B cell (primary cell): ENCODE measurements at regions not wholly inside any gene's neighbourhood (a gene's known extent, or its start where the extent isn't known, plus 50 kb on each side); places are given as distances from the start of the nearest gene placed in this dataset.
A peak's percentile ranks its signal among the peaks of the same experiment; 100 is the strongest.

Experiments
- ATAC-seq: fragments of 200-7000 bp; cut with Tn5 transposase; one replicate; pipeline ENCODE4 v1.10.0; 2021; ENCODE audit warnings: low read depth, mild to moderate bottlenecking, moderate number of reproducible peaks, moderate library complexity
- CTCF ChIA-PET: fragments of 350-600 bp; sonication (Branson Sonifier 250); formaldehyde crosslinking; loops from one replicate; lab custom pipeline; 2021; ENCODE audit warnings: antibody characterized with exemption, inconsistent platforms; lab: Charles Lee
- POLR2A ChIA-PET: fragments of 350-600 bp; sonication (Branson Sonifier 250); formaldehyde crosslinking; loops from one replicate; lab custom pipeline; 2021; ENCODE audit warnings: antibody characterized with exemption; lab: Charles Lee
- DNase-seq: peaks from one replicate; pipeline ENCODE4 v3.0.0; 2013
- H2AFZ ChIP-seq: 2 replicates; pipeline ENCODE4 v1.6.1; 2012; ENCODE audit warnings: mild to moderate bottlenecking, low read depth, low read length; ENCODE audit not compliant: insufficient read depth, poor library complexity, severe bottlenecking
- H3K27ac ChIP-seq, 2 donors: 1 replicate in 1 of 2; 2 replicates in 1 of 2; pipeline ENCODE4 v1.5.1; 2012 to 2013; ENCODE audit warnings: low read length in 2 of 2, mild to moderate bottlenecking in 2 of 2, moderate library complexity in 1 of 2
- H3K27me3 ChIP-seq, 4 experiments: fragments of 200-600 bp in 1 of 4; sonication (generic) in 1 of 4; replicated peaks in 1 of 4; 1 replicate in 2 of 4; 2 replicates in 2 of 4; pipeline versions ENCODE4 v1.6.1 to v1.7.0; 2013 to 2016; ENCODE audit warnings: low read length in 3 of 4, mild to moderate bottlenecking in 2 of 4, mixed read lengths in 1 of 4, moderate library complexity in 1 of 4; ENCODE audit not compliant: insufficient read depth in 4 of 4, control insufficient read depth in 3 of 4; ENCODE audit errors: control extremely low read depth in 1 of 4
- H3K36me3 ChIP-seq, 2 experiments: replicated peaks in 1 of 2; 1 replicate in 1 of 2; 2 replicates in 1 of 2; pipeline versions ENCODE4 v1.6.1 to v1.7.1; 2013; ENCODE audit warnings: low read length in 1 of 2; ENCODE audit not compliant: insufficient read depth in 2 of 2, control insufficient read depth in 1 of 2; ENCODE audit errors: control extremely low read depth in 1 of 2, extremely low read depth in 1 of 2
- H3K4me1 ChIP-seq, 2 donors: fragments of 200-600 bp in 1 of 2; sonication (generic) in 1 of 2; 1 replicate in 1 of 2; 2 replicates in 1 of 2; pipeline versions ENCODE4 v1.5.1 to v1.6.1; 2013 to 2017; ENCODE audit warnings: low read length in 2 of 2; ENCODE audit not compliant: control insufficient read depth in 2 of 2, insufficient read depth in 2 of 2
- H3K4me2 ChIP-seq: replicated peaks from 2 replicates; pipeline ENCODE3; 2012; ENCODE audit warnings: mild to moderate bottlenecking, low read depth, low read length; ENCODE audit not compliant: poor library complexity, severe bottlenecking
- H3K4me3 ChIP-seq, 5 experiments: fragments of 200-600 bp in 1 of 5; sonication (generic) in 1 of 5; 1 replicate in 3 of 5; 2 replicates in 2 of 5; pipeline versions ENCODE4 v1.5.1 to v1.7.0; 2011 to 2016; ENCODE audit warnings: low read length in 4 of 5, mild to moderate bottlenecking in 4 of 5, low read depth in 2 of 5, control low read depth in 1 of 5, moderate library complexity in 1 of 5; ENCODE audit not compliant: insufficient read depth in 1 of 5; ENCODE audit errors: control extremely low read depth in 1 of 5, extremely low read depth in 1 of 5
- H3K79me2 ChIP-seq: fragments of 200-600 bp; sonication (generic); one replicate; pipeline ENCODE4 v1.6.0; 2016; ENCODE audit warnings: low read length; ENCODE audit not compliant: control insufficient read depth, insufficient read depth
- H3K9ac ChIP-seq: fragments of 200-600 bp; sonication (generic); 2 replicates; pipeline ENCODE4 v1.6.1; 2017; ENCODE audit warnings: mild to moderate bottlenecking, low read length, moderate library complexity
- H3K9me3 ChIP-seq, 3 donors: one replicate each; pipeline versions ENCODE4 v1.6.1 to v1.7.1; 2013; ENCODE audit warnings: low read length in 2 of 3; ENCODE audit not compliant: control insufficient read depth in 2 of 3, insufficient read depth in 1 of 3; ENCODE audit errors: control extremely low read depth in 1 of 3
- H4K20me1 ChIP-seq: 2 replicates; pipeline ENCODE4 v1.6.0; 2012; ENCODE audit warnings: mild to moderate bottlenecking, low read length; ENCODE audit not compliant: insufficient read depth, control insufficient read depth, poor library complexity, severe bottlenecking
- H3K27ac Mint-ChIP-seq: one replicate; pipeline ENCODE4 v1.8.0; 2021; ENCODE audit warnings: mixed read lengths
- H3K27me3 Mint-ChIP-seq: one replicate; pipeline ENCODE4 v1.8.0; 2021; ENCODE audit warnings: mixed read lengths
- H3K4me1 Mint-ChIP-seq: one replicate; pipeline ENCODE4 v1.8.0; 2021; ENCODE audit warnings: mixed read lengths
- H3K4me3 Mint-ChIP-seq: one replicate; pipeline ENCODE4 v1.8.0; 2021; ENCODE audit warnings: mixed read lengths
- H3K9me3 Mint-ChIP-seq: one replicate; pipeline ENCODE4 v1.8.0; 2022; ENCODE audit warnings: mixed read lengths; ENCODE audit not compliant: insufficient read depth
- EZH2 ChIP-seq: IDR thresholded peaks from 2 replicates; pipeline ENCODE4 v1.6.1; 2012; ENCODE audit warnings: borderline replicate concordance, low read depth, mild to moderate bottlenecking, moderate library complexity, low read length; ENCODE audit not compliant: insufficient read depth, poor library complexity, severe bottlenecking
- WGBS: methylation state at CpG from one replicate; pipeline ENCODE4 v1.1.5; 2013; ENCODE audit warnings: missing lambda C conversion rate; ENCODE audit not compliant: insufficient coverage; 5-methylcytosine and 5-hydroxymethylcytosine counted together
- intact Hi-C: fragments of 100-400 bp; cut with micrococcal nuclease; formaldehyde crosslinking; loops from one replicate; pipeline ENCODE4 v1.10.0; 2022
- TF ChIP-seq, protein P1 (sequence below): fragments of 200-600 bp; IDR thresholded peaks from one replicate; pipeline ENCODE4 v1.8.0; 2022; ENCODE audit warnings: antibody characterized with exemption, mild to moderate bottlenecking

DNA sequence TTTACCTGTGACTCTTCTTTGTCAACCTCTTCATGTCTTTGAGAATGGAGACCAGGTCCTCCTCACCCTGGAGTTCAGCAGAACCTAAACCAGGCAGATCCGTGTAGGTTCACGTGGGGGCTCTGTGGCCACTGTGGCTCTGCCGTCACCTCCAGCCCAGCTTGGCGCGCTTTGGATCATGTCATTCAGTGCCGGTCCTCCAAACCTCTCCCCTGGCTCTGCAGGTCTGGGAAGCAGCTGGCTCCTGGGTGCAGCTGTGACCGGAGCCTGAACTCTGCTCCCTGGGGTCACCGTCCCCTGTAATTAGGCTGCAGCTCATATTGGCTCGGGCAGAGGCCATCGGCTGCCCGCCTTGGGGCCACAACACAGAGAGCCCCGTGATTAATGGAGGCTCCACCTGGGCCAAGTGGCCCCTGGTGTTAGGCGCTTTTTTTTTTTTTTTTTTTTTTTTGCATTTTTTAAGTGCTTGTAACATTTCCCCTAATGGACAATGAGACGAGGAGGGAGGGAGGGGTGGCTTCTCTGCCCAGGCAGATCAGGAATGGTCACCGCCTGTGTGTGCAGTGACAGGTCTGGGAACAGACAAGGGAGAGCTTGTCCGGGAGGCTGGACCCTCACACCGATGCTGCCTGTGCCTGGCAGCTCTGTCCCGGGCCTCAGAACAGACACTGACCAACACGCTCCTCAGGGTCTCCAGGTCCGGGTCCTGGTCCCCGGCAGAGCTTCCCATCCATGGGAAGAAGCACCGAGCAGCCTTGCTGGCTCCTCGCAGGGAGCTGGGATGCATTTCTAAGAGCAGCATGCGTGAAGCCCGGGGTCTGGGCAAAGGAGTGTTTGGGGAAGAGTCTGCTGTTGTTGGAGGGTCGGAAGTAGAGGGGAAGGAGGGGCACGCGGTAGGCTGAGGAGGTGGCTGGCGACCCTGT is 247.9 kb downstream of the SEC14L1 start:
- ATAC-seq: no peak
- H3K36me3 ChIP-seq: no peaks in the 10 kb centered on the region
- H3K79me2 ChIP-seq: peaks cover 51% of the 10 kb centered on the region
- peak overlapping the region; percentile 96 for H3K4me2 ChIP-seq
- no peak for DNase-seq
- H3K9me3 Mint-ChIP-seq: no peaks in the 10 kb centered on the region
- WGBS: 66% methylated on average over 28 of the region's 29 CpGs
- no peaks in the 10 kb centered on the region for H3K27me3 ChIP-seq
- TF ChIP-seq, protein P1, sequence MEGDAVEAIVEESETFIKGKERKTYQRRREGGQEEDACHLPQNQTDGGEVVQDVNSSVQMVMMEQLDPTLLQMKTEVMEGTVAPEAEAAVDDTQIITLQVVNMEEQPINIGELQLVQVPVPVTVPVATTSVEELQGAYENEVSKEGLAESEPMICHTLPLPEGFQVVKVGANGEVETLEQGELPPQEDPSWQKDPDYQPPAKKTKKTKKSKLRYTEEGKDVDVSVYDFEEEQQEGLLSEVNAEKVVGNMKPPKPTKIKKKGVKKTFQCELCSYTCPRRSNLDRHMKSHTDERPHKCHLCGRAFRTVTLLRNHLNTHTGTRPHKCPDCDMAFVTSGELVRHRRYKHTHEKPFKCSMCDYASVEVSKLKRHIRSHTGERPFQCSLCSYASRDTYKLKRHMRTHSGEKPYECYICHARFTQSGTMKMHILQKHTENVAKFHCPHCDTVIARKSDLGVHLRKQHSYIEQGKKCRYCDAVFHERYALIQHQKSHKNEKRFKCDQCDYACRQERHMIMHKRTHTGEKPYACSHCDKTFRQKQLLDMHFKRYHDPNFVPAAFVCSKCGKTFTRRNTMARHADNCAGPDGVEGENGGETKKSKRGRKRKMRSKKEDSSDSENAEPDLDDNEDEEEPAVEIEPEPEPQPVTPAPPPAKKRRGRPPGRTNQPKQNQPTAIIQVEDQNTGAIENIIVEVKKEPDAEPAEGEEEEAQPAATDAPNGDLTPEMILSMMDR: no peak
- no peak for TF ChIP-seq EZH2
- peaks cover 27 to 48% of the 10 kb centered on the region in 2 donors for H3K4me1 ChIP-seq
- ChIA-PET POLR2A (interaction anchor here (0.7 to 1.7 kb wide), 2 partner anchors 11 to 30 kb away, joined by 6 to 11 read pairs; no protein-coding TSS in a partner anchor), CTCF (interaction anchor here (1.5 to 4.6 kb wide), 3 partner anchors 13 to 113 kb away, joined by 4 to 37 read pairs (median 11); no protein-coding TSS in a partner anchor)
- peaks cover 36% of the 10 kb centered on the region for H3K4me1 Mint-ChIP-seq
- no peaks in the 10 kb centered on the region for H3K9me3 ChIP-seq
- peak overlapping the region; percentile 87 for H3K27ac Mint-ChIP-seq
- H3K27me3 Mint-ChIP-seq: no peaks in the 10 kb centered on the region
- no peaks in the 10 kb centered on the region for H4K20me1 ChIP-seq
- H2AFZ ChIP-seq: peak overlapping the region; percentile 78
- H3K9ac ChIP-seq: peak overlapping the region; percentile 62
- H3K4me3 Mint-ChIP-seq: peak overlapping the region; percentile 85
- H3K4me3 ChIP-seq: peak overlapping the region in 2 of 5 experiments; percentile 47 to 51
- intact Hi-C loops: no loop called here
- peak overlapping the region in 1 of 2 donors; percentile 54 for H3K27ac ChIP-seq

GRCh38 chr17:77390870-77391269 is 250.1 kb downstream of the SEC14L1 start:
- POLR2A ChIA-PET: interaction anchor here (0.8 kb wide), 1 partner anchor 61 kb away, joined by 3 read pairs; no protein-coding TSS in a partner anchor
- Histone ChIP-seq H3K36me3 (no peaks in the 10 kb centered on the region), H2AFZ (no peak overlapping the region), H4K20me1 (no peaks in the 10 kb centered on the region), H3K79me2 (peaks cover 61% of the 10 kb centered on the region), H3K9me3 (no peaks in the 10 kb centered on the region), H3K4me3 (no peak overlapping the region), H3K27me3 (no peaks in the 10 kb centered on the region), H3K9ac (no peak overlapping the region), H3K4me1 (peaks cover 27 to 46% of the 10 kb centered on the region in 2 donors), H3K27ac (no peak overlapping the region), H3K4me2 (no peak overlapping the region)
- ATAC-seq: no peak
- no peaks in the 10 kb centered on the region for H3K27me3 Mint-ChIP-seq
- H3K4me1 Mint-ChIP-seq: peaks cover 36% of the 10 kb centered on the region
- TF ChIP-seq, protein P1: no peak
- no peak for TF ChIP-seq EZH2
- DNase-seq: no peak
- WGBS: 97% methylated on average over 9 of the region's 12 CpGs
- peak overlapping the region; percentile 41 for H3K27ac Mint-ChIP-seq
- CTCF ChIA-PET: interaction anchor here (0.9 to 4.6 kb wide), 3 partner anchors 11 to 622 kb away, joined by 3 to 37 read pairs (median 4); no protein-coding TSS in a partner anchor
- H3K4me3 Mint-ChIP-seq: peak overlapping the region; percentile 29
- H3K9me3 Mint-ChIP-seq: no peaks in the 10 kb centered on the region
- intact Hi-C loops: no loop called here
